AG09309 (cell line): ENCODE measurements at regions not wholly inside any gene's neighbourhood (a gene's known extent, or its start where the extent isn't known, plus 50 kb on each side); places are given as distances from the start of the nearest gene placed in this dataset.

Experiments used
- DNase-seq: peaks from one replicate; pipeline ENCODE4 v3.0.0-alpha.2; 2010; ENCODE audit warnings: low read depth
- H3K4me3 ChIP-seq: 2 replicates; pipeline ENCODE4 v1.5.1; 2011; ENCODE audit warnings: mild to moderate bottlenecking, low read depth, low read length, moderate library complexity; ENCODE audit not compliant: control insufficient read depth
- TF ChIP-seq, protein P1 (sequence below): IDR thresholded peaks from 2 replicates; pipeline ENCODE4 v1.5.1; 2011; ENCODE audit warnings: mild to moderate bottlenecking, low read depth, low read length, inconsistent platforms; ENCODE audit not compliant: insufficient read depth, control insufficient read depth; ENCODE audit errors: missing control alignments

DNA sequence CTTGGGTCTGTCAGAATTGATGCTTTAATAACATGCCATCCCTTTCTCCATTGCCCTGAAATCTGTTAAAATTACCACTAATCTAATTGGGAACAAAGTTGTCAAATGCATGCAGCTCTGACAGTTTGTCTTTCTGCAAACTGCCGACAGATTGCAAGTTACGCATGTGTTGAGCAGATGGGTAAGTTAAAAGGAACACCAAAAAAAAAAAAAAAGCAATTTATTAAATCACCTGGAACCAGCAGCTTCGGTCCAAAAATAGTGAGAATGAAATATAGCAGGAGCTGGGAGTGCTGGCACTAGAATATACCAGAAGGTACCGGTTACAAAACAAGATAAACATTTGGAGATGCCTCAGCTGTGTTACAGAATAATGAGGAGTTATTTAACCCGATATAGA lies 149.6 kb upstream of the C1orf87 start:
- TF ChIP-seq, protein P1, sequence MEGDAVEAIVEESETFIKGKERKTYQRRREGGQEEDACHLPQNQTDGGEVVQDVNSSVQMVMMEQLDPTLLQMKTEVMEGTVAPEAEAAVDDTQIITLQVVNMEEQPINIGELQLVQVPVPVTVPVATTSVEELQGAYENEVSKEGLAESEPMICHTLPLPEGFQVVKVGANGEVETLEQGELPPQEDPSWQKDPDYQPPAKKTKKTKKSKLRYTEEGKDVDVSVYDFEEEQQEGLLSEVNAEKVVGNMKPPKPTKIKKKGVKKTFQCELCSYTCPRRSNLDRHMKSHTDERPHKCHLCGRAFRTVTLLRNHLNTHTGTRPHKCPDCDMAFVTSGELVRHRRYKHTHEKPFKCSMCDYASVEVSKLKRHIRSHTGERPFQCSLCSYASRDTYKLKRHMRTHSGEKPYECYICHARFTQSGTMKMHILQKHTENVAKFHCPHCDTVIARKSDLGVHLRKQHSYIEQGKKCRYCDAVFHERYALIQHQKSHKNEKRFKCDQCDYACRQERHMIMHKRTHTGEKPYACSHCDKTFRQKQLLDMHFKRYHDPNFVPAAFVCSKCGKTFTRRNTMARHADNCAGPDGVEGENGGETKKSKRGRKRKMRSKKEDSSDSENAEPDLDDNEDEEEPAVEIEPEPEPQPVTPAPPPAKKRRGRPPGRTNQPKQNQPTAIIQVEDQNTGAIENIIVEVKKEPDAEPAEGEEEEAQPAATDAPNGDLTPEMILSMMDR, result no peak
- H3K4me3 ChIP-seq, result no peak overlapping the region
- DNase-seq, result no peak

DNA sequence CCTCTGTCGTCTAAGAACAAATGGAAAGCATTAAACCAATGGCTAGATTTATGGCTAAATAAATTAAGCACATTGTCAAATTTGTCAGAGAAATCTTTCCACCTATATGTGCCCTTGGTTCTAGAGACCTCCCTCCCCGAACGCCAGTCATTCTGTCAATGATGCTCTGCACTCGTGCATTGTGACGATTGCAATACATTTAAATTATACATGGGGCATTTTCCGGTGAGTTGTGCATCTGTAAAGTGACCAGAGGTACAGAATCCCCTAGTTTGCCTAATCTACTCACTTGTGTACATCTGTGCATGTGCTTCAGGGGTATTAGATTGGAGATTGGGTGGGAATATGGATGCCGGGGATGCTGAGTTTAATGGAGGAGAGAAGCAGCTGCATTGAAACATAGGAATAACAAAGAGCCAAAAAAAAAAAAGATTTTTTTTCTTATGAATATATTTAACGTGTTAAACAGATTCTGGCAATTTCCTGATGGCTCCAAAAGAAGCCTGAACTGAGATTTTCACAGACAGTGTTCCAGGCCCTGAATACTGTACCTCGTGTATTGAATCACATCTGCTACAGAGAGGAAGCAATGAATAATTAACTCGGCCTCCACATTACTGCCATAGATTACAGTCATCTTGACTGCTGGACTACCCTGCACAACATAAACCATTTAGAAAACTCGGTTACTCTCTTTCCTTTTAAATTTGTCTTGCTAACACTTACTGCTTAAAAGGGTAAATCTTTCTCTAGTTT lies 149.0 kb upstream of the C1orf87 start:
- TF ChIP-seq, protein P1, result no peak
- no peak overlapping the region for H3K4me3 ChIP-seq
- DNase-seq, result no peak

DNA sequence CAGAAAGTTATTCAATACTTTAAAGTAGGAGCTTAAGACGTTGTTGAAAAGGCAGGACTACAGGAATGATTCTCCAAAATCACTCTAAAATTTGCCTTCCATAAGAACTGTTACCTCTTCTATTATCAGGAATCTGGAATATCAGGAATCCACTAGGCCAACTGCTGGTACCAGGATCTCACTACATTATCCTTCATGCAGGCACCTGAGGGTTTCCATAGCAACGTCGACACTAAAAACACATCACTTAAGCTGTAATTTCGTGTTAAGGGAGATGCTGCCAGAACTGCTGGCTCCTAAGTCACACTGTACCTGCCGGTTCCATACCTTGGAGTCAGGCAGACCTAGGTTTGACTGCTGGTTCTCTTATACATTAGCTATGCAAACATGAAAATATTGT lies 139.7 kb upstream of the C1orf87 start:
- TF ChIP-seq, protein P1, result no peak
- no peak overlapping the region for H3K4me3 ChIP-seq
- no peak for DNase-seq

DNA sequence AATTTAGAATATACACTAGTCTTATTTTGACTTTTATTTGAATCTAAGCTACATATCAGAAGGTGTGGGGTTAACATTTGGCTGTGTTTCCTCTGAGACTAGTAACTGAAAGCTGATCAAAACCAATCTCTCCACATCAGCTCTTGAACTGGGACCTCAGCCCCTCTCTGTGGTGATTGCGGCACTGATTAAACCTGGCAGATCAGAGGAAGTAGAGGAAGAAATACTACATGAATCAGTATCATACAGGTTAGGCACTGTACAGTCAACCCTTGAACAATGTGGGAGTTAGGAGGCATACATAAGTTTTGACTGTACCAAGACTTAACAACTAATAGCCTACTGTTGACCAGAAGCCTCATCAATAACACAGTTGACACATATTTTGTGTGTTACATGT lies 122.5 kb upstream of the C1orf87 start:
- no peak for DNase-seq
- H3K4me3 ChIP-seq, result no peak overlapping the region
- TF ChIP-seq, protein P1, result no peak

DNA sequence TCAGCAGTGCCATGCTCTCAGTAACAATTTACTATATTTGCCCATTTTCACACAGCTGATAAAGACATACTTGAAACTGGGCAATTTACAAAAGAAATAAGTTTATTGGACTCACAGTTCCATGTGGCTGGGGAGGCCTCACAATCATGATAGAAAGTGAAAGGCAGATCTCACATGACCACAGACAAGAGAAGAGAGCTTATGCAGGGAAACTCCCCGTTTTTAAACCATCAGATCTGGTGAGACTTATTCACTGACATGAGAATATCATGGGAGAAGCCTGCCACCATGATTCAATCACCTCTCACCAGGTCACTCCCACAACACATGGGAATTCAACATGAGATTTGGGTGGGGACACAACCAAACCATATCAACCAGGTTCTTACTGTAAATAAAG lies 112.1 kb upstream of the C1orf87 start:
- TF ChIP-seq, protein P1, result no peak
- H3K4me3 ChIP-seq, result no peak overlapping the region
- DNase-seq, result no peak

DNA sequence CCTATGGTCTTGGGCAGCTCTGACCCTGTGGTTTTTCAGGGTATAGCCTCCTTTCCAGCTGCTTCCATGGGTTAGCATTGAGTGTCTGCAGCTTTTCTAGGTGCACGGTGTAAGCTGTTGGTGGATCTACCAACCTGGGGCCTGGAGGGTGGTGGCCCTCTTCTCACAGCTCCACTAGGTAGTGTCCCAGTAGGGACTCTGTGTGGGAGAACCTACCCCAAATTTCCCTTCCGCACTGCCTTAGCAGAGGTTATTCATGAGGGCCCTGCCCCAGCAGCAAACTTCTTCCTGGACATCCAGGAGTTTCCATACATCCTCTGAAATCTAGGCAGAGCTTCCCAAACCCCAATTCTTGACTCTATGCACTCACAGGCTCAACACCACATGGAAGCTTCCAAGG lies 111.0 kb upstream of the C1orf87 start:
- TF ChIP-seq, protein P1, result no peak
- no peak for DNase-seq
- H3K4me3 ChIP-seq, result no peak overlapping the region
